ENCODE measurements at regions not wholly inside any gene's neighbourhood (a gene's known extent, or its start where the extent isn't known, plus 50 kb on each side); places are given as distances from the start of the nearest gene placed in this dataset.

DNA sequence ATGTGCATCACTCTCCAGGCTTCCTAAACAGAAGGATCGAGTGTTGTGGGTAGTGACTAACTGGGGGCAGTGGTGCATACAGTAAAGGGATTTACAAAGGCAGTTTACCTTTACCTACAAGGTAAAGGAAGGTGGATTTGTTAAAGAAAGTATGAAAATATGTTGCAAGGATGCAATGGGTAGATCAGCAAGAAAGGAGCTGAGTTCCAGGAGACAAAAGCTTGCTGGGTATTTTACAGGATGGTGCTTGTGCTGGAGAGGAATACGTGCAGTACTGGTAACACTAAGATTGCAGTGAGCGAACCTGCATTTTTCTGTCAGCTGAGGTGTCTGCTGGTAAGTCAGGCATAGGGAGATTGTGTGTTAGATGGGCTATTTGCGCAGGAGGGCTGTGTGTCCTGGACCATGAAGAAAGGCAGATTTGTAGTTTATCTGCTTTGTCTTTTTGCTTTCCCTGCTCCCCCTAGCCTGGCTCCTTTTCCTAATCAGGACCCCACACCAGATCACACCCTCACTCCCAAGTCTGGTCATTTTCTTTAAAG lies 304.6 kb downstream of the THBS2 start:
- H3K9me3 ChIP-seq = no peaks in the 10 kb centered on the region
- H3K4me1 ChIP-seq = peaks cover 0 to 51% (median 38%) of the 10 kb centered on the region in 4 donors
- 93% methylated on average over 4 of the region's 4 CpGs for WGBS, 2 donors
- DNase-seq = no peak
- H3K4me3 ChIP-seq = no peak overlapping the region
- no peaks in the 10 kb centered on the region for H3K36me3 ChIP-seq
- peak overlapping the region; percentile 47 to 84 (median 78) for H3K27ac ChIP-seq
- H3K27me3 ChIP-seq = no peaks in the 10 kb centered on the region
- intact Hi-C loops (cut with DNase I) = no loop called here
- TF ChIP-seq POLR2AphosphoS5 (IDR thresholded peaks at IDR 0.05) = no peak
- TF ChIP-seq EP300 (IDR thresholded peaks at IDR 0.05) = no peak
- no peak for TF ChIP-seq POLR2A (IDR thresholded peaks at IDR 0.05)
- TF ChIP-seq, protein P1, sequence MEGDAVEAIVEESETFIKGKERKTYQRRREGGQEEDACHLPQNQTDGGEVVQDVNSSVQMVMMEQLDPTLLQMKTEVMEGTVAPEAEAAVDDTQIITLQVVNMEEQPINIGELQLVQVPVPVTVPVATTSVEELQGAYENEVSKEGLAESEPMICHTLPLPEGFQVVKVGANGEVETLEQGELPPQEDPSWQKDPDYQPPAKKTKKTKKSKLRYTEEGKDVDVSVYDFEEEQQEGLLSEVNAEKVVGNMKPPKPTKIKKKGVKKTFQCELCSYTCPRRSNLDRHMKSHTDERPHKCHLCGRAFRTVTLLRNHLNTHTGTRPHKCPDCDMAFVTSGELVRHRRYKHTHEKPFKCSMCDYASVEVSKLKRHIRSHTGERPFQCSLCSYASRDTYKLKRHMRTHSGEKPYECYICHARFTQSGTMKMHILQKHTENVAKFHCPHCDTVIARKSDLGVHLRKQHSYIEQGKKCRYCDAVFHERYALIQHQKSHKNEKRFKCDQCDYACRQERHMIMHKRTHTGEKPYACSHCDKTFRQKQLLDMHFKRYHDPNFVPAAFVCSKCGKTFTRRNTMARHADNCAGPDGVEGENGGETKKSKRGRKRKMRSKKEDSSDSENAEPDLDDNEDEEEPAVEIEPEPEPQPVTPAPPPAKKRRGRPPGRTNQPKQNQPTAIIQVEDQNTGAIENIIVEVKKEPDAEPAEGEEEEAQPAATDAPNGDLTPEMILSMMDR (IDR thresholded peaks at IDR 0.05) = no peak

DNA sequence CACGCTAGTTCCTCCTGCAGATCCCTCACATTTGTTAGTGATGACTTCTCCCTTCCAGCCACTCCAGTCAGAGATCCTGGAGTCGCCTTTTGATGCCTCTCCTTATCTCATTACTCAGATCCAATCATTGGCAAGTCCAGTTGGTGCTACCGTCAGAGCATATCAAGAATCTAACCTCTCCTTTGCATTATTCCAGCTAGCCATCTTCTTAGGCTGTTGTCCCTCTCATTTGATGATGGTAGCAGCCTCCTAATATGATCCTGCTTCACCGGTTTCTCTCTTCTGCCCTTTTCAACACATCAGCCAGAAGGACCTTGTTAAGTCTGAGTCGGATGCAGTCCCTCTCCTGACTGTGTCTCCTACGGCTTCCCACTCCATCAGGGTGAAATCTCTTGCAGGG lies 305.6 kb downstream of the THBS2 start:
- no peak for DNase-seq
- Histone ChIP-seq H3K4me1 (peaks cover 0 to 51% (median 41%) of the 10 kb centered on the region in 4 donors), H3K4me3 (no peak overlapping the region), H3K27me3 (no peaks in the 10 kb centered on the region), H3K36me3 (no peaks in the 10 kb centered on the region), H3K9me3 (no peaks in the 10 kb centered on the region), H3K27ac (peak overlapping the region in 2 of 4 donors; percentile 75 to 81)
- 77 to 83% methylated on average over 6 of the region's 6 CpGs for WGBS, 2 donors
- intact Hi-C loops (cut with DNase I) = no loop called here
- TF ChIP-seq EP300 (IDR thresholded peaks at IDR 0.05) (no peak), POLR2A (IDR thresholded peaks at IDR 0.05) (no peak), POLR2AphosphoS5 (IDR thresholded peaks at IDR 0.05) (no peak)
- TF ChIP-seq, protein P1 (IDR thresholded peaks at IDR 0.05) = no peak

DNA sequence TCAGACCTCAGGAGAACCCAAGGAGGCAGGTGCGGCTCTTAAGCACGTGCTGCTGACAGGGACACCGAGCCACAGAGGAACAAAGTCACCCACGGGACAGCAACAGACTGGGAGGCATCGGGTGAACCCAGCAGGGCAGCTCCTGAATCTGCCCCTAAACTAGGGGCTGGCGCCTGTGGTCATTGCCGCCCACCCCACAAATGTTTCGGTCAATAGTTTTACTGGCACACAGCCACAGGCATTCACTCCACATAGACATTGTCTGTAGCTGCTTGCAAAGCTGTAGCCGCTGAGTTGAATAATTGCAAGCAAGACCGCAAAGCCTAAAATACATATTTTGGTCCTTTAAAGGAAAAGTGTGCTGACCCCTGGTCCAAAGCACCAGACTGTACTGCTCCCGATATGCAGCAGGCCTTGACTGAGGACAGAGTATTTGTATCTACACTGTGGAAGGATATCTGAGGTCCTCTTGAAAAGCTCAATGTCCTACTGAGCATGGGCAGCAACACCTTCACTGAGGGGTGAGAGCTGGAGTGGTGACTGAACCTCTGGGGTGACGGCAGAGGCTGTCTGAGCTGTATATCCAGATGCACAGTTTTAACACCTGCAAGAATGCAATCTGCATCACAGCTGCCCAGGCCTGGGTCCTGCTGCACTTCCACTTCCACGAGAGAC lies 310.3 kb downstream of the THBS2 start:
- 78 to 84% methylated on average over 13 of the region's 13 CpGs for WGBS, 2 donors
- Histone ChIP-seq H3K36me3 (no peaks in the 10 kb centered on the region), H3K27me3 (no peaks in the 10 kb centered on the region), H3K4me3 (no peak overlapping the region), H3K9me3 (no peaks in the 10 kb centered on the region), H3K27ac (no peak overlapping the region), H3K4me1 (peaks cover 0 to 38% (median 35%) of the 10 kb centered on the region in 4 donors)
- intact Hi-C loops (cut with DNase I) = no loop called here
- no peak for DNase-seq
- TF ChIP-seq POLR2A (IDR thresholded peaks at IDR 0.05) = no peak
- TF ChIP-seq, protein P1 (IDR thresholded peaks at IDR 0.05) = no peak
- TF ChIP-seq EP300 (IDR thresholded peaks at IDR 0.05) = no peak
- no peak for TF ChIP-seq POLR2AphosphoS5 (IDR thresholded peaks at IDR 0.05)

DNA sequence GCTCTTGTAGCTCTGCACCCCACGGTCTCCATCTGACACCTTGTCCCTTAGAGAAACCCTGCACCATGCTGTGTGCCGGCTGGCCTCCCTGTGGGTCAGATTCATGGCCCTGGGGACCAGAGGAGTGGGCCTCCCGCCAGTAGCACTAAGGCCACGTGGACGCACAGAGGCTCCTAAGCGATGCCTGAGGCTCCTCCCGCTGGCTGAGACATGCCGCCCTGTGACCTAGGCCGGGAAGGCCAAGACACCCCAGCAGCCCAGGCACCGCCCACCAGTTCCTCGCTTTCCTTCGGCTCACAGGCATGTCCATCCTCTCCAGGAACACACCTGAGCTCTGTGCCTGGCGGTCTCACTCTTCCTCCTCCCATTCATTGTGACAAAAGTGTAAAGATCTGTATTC lies 311.0 kb downstream of the THBS2 start:
- Histone ChIP-seq H3K9me3 (no peaks in the 10 kb centered on the region), H3K36me3 (no peaks in the 10 kb centered on the region), H3K27me3 (no peaks in the 10 kb centered on the region), H3K27ac (no peak overlapping the region), H3K4me1 (peaks cover 0 to 43% (median 34%) of the 10 kb centered on the region in 4 donors), H3K4me3 (no peak overlapping the region)
- intact Hi-C loops (cut with DNase I) = no loop called here
- no peak for TF ChIP-seq POLR2A (IDR thresholded peaks at IDR 0.05)
- DNase-seq = no peak
- 92 to 94% methylated on average over 13 of the region's 13 CpGs for WGBS, 2 donors

DNA sequence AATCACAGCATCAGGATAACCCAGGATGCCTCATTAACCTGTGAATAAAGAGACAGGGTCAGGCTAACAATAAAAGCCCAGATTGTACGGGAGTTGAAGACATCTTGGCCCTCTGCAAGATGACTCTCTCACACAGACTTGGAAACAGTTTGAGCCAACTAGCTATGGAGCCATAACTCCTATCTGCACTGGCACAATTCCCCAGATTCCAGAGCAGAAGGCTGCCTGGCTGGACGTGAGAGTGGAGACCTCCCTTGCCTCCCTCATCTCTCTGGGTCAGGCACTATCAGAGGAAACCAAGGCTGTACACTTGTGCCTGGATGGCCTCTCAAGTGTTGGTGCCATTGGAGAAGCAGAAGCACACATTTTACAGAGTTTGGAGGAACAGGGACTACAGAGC lies 312.6 kb downstream of the THBS2 start:
- peak overlapping the region in 3 of 4 donors; percentile 17 to 51 (median 30) for H3K27ac ChIP-seq
- H3K4me1 ChIP-seq = peaks cover 0 to 58% (median 50%) of the 10 kb centered on the region in 4 donors
- TF ChIP-seq, protein P1 (IDR thresholded peaks at IDR 0.05) = no peak
- peak in 1 of 4 donors; percentile 19 for TF ChIP-seq POLR2AphosphoS5 (IDR thresholded peaks at IDR 0.05)
- intact Hi-C loops (cut with DNase I) = no loop called here
- H3K36me3 ChIP-seq = no peaks in the 10 kb centered on the region
- H3K9me3 ChIP-seq = no peaks in the 10 kb centered on the region
- WGBS, 2 donors = 74 to 83% methylated on average over 2 of the region's 2 CpGs
- H3K27me3 ChIP-seq = no peaks in the 10 kb centered on the region
- no peak for DNase-seq
- no peak overlapping the region for H3K4me3 ChIP-seq
